Neutrophil (primary cell): ENCODE measurements at regions not wholly inside any gene's neighbourhood (a gene's known extent, or its start where the extent isn't known, plus 50 kb on each side); places are given as distances from the start of the nearest gene placed in this dataset.

ENCODE experiments used
- H3K27ac ChIP-seq: fragments of 200-600 bp; sonication (generic); 2 replicates; pipeline ENCODE4 v1.5.1; 2016; ENCODE audit warnings: mild to moderate bottlenecking, moderate library complexity
- H3K27me3 ChIP-seq: fragments of 200-600 bp; sonication (generic); 2 replicates; pipeline ENCODE4 v1.6.0; 2016; ENCODE audit warnings: mild to moderate bottlenecking
- H3K36me3 ChIP-seq: fragments of 200-600 bp; sonication (generic); 2 replicates; pipeline ENCODE4 v1.5.1; 2017
- H3K4me1 ChIP-seq, 2 experiments: fragments of 200-600 bp in 1 of 2; sonication (generic) in 1 of 2; 1 replicate in 1 of 2; 2 replicates in 1 of 2; pipeline versions ENCODE4 v1.5.1 to v1.6.1; 2013 to 2016; ENCODE audit warnings: low read depth in 1 of 2, low read length in 1 of 2, mild to moderate bottlenecking in 1 of 2, moderate library complexity in 1 of 2; ENCODE audit not compliant: control insufficient read depth in 1 of 2, insufficient read depth in 1 of 2
- H3K4me3 ChIP-seq, 2 experiments: fragments of 200-600 bp in 1 of 2; sonication (generic) in 1 of 2; 1 replicate in 1 of 2; 2 replicates in 1 of 2; pipeline ENCODE4 v1.5.1; 2013 to 2016; ENCODE audit warnings: low read depth in 1 of 2, low read length in 1 of 2, mild to moderate bottlenecking in 1 of 2, moderate library complexity in 1 of 2
- H3K9me3 ChIP-seq: fragments of 200-600 bp; sonication (generic); 2 replicates; pipeline ENCODE4 v1.5.1; 2016
- TF ChIP-seq, protein P1 (sequence below): fragments of 200-600 bp; sonication (generic); IDR thresholded peaks from 2 replicates; pipeline ENCODE4 v1.5.1; 2016; ENCODE audit warnings: antibody characterized with exemption

DNA sequence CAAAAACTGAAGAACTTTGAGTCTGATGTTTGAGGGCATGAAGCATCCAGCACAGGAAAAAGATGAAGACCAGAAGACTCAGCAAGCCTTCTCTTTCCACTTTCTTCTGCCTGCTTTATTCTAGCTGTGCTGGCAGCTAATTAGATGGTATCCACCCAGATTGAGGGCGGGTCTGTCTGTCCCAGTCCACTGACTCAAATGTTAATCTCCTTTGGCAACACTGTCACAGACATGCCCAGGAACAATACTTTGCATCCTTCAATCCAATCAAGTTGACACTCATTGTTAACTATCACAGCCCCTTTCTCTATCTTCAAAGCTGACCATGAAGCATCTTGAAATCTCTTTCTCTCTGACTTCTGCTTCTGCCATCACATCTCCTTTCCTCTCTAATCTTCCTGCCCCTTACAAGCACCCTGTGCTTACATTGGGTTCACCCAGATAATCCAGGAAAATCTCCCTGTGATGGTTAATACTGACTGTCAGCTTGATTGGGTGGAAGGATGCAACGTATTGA is 115.9 kb upstream of the CDH13 start:
- Histone ChIP-seq H3K36me3 (no peaks in the 10 kb centered on the region), H3K27me3 (no peaks in the 10 kb centered on the region), H3K27ac (no peak overlapping the region), H3K9me3 (no peaks in the 10 kb centered on the region), H3K4me1 (no peaks in the 10 kb centered on the region), H3K4me3 (no peak overlapping the region)
- TF ChIP-seq, protein P1, sequence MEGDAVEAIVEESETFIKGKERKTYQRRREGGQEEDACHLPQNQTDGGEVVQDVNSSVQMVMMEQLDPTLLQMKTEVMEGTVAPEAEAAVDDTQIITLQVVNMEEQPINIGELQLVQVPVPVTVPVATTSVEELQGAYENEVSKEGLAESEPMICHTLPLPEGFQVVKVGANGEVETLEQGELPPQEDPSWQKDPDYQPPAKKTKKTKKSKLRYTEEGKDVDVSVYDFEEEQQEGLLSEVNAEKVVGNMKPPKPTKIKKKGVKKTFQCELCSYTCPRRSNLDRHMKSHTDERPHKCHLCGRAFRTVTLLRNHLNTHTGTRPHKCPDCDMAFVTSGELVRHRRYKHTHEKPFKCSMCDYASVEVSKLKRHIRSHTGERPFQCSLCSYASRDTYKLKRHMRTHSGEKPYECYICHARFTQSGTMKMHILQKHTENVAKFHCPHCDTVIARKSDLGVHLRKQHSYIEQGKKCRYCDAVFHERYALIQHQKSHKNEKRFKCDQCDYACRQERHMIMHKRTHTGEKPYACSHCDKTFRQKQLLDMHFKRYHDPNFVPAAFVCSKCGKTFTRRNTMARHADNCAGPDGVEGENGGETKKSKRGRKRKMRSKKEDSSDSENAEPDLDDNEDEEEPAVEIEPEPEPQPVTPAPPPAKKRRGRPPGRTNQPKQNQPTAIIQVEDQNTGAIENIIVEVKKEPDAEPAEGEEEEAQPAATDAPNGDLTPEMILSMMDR, result no peak

DNA sequence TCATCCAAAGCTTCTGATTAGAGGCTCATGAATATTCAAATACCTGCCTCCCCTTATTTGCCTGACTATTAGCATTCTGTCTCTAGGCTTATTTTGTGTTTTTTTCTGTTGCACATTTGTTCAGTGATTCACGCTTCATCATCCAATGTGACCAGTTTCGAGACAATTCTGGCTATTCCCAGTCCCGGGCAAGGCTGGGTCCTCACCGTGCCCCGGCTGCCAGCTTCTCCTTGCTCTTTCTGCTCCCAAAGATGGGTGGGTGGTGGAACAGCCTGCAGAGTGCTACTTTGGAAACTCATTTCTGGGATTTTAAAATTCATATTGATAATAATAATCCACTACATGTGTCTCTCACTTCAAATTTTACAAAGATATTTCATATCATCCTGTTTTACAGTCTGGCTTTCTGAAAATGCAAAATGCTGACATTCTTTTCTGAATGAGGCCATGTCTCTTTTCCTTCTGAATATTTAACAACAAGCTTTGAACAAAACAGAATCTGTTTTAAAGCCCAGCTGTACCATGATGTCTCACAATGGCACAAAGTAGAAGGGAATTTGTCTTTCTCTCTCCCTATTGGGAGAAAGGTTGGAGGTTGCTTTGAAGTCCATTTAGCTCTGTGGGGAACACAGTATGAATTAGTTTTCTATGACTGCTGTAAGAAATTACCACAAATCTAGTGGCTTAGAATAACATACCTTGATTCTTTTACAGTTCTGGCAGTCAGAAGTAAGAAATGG is 116.9 kb upstream of the CDH13 start:
- H3K4me3 ChIP-seq, result no peak overlapping the region
- H3K9me3 ChIP-seq, result no peaks in the 10 kb centered on the region
- no peaks in the 10 kb centered on the region for H3K27me3 ChIP-seq
- H3K27ac ChIP-seq, result no peak overlapping the region
- TF ChIP-seq, protein P1, result no peak
- no peaks in the 10 kb centered on the region for H3K36me3 ChIP-seq
- H3K4me1 ChIP-seq, result no peaks in the 10 kb centered on the region

DNA sequence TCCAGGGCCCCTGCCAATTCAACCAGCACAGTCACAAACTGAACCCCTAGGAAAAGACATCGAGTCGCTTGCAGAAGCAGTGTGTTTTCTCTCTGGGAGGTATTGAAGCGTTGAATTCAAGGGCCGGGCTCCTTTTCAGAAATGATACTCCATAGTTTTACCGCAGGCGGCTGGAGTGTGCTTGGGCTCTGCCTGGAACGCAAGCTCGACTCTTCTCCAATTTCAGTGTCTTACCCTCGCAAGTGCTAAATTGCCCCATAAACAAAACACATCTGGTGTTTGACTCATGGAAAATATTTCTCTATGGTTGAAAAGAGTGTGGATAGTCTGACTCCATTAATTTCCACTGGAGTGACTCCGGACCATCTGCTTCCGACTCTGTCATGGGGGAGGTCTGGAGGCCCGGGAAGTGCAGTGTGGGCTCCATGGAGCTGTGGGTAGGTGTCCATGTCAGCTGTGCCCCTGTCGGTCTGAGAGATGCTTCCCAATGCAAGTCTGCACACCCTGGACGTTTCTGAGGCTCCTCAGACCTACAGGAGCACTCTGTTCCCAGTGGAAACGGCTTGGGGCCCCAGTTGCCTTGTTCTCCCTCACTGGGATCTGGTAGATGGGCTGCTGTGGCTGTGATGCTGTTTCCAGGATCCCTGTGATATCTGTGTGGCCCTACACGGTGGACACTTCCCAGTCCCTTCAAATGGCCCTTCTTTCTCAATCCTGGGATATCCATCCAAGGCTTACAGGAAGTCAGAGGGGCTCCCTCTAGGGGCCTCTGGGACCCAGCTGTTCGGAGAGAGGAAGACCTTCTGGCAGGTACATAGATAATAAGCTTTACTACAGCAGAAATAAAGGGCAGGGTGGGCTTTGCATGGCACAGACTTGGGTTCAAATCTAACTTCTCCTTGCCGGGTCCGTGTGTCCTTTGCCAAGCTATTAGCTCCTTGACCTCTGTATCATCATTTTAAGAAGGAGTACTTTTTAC is 119.8 kb upstream of the CDH13 start:
- H3K27me3 ChIP-seq, result no peaks in the 10 kb centered on the region
- TF ChIP-seq, protein P1, result no peak
- H3K4me1 ChIP-seq, result no peaks in the 10 kb centered on the region
- no peak overlapping the region for H3K4me3 ChIP-seq
- no peaks in the 10 kb centered on the region for H3K36me3 ChIP-seq
- no peaks in the 10 kb centered on the region for H3K9me3 ChIP-seq
- no peak overlapping the region for H3K27ac ChIP-seq

DNA sequence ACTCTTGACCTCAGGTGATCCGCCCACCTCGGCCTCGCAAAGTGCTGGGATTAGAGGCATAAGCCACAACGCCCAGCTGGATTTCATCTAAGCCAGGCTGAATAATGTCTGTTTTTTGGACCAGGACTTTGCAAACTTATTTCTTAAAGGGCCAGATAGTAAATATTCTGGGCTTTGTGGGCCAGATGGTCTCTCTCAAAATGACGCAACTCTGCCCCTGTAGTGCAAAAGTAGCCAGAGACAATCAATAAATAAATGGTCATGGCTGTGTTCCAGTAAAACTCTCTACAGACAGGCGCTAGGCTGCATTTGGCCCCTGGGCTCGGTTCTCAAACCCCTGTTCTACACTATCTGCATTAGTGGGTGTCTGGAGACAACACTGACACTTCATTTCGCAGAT is 121.9 kb upstream of the CDH13 start:
- no peaks in the 10 kb centered on the region for H3K27me3 ChIP-seq
- H3K9me3 ChIP-seq, result no peaks in the 10 kb centered on the region
- TF ChIP-seq, protein P1, result no peak
- no peak overlapping the region for H3K4me3 ChIP-seq
- H3K36me3 ChIP-seq, result no peaks in the 10 kb centered on the region
- no peaks in the 10 kb centered on the region for H3K4me1 ChIP-seq
- no peak overlapping the region for H3K27ac ChIP-seq

- H3K9me3 ChIP-seq, result no peaks in the 10 kb centered on the region
- H3K4me1 ChIP-seq, result no peaks in the 10 kb centered on the region
- no peak overlapping the region for H3K4me3 ChIP-seq
- no peak overlapping the region for H3K27ac ChIP-seq
- H3K27me3 ChIP-seq, result no peaks in the 10 kb centered on the region
- TF ChIP-seq, protein P1, result no peak
- no peaks in the 10 kb centered on the region for H3K36me3 ChIP-seq
Observed at GRCh38 chr16:82499302-82499701, 127.5 kb upstream of the CDH13 start.
